Stimulated activated naive CD8-positive, alpha-beta T cell treated with anti-CD3 and anti-CD28 coated beads, Interleukin-15, amount 100 ng/mL, for 72 hours (primary cell): ENCODE measurements at regions not wholly inside any gene's neighbourhood (a gene's known extent, or its start where the extent isn't known, plus 50 kb on each side); places are given as distances from the start of the nearest gene placed in this dataset.
"Not testable (repeated sequence)": the region's sequence is repeated elsewhere in the genome, so short reads cannot be mapped to it uniquely, and the experiment has no call there.

Experiments used
- ATAC-seq: fragments of 150-1000 bp; cut with Tn5 transposase; 2 replicates; pipeline ENCODE4 v1.10.0; 2021; ENCODE audit warnings: mild to moderate bottlenecking, moderate library complexity
- DNase-seq, 2 donors: peaks; one replicate each; pipeline ENCODE4 v3.0.0; 2021 to 2022
- H3K27ac Mint-ChIP-seq, 2 donors: one replicate each; pipeline ENCODE4 v1.8.0; 2022; ENCODE audit warnings: mild to moderate bottlenecking in 2 of 2, mixed read lengths in 2 of 2, moderate library complexity in 2 of 2
- H3K27me3 Mint-ChIP-seq: one replicate; pipeline ENCODE4 v1.8.0; 2022; ENCODE audit warnings: mixed read lengths
- H3K4me1 Mint-ChIP-seq: one replicate; pipeline ENCODE4 v1.8.0; 2022; ENCODE audit warnings: mild to moderate bottlenecking, mixed read lengths
- H3K4me3 Mint-ChIP-seq, 2 donors: one replicate each; pipeline ENCODE4 v1.8.0; 2022; ENCODE audit warnings: mild to moderate bottlenecking in 2 of 2, mixed read lengths in 2 of 2, moderate library complexity in 1 of 2
- H3K9me3 Mint-ChIP-seq, 2 donors: one replicate each; pipeline ENCODE4 v1.8.0; 2022; ENCODE audit warnings: mixed read lengths in 2 of 2

DNA sequence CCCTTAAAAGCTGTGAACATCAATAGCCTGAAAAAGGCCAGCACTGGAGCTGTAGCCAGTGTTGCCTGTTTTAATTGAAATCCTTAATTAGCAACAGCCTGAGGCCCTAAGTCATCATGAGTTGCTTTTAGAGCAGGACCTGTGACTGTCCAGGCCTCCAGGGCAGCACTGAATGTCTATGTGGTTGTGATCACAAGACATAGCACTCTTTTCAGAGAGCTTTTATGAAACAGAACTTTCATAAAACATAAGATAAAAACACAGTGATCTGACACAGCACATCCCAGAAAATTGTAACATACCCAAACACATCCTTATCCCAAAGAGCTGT, 85.5 kb upstream of the MYO10 start:
- ATAC-seq: no peak
- no peak overlapping the region for H3K27ac Mint-ChIP-seq

DNA sequence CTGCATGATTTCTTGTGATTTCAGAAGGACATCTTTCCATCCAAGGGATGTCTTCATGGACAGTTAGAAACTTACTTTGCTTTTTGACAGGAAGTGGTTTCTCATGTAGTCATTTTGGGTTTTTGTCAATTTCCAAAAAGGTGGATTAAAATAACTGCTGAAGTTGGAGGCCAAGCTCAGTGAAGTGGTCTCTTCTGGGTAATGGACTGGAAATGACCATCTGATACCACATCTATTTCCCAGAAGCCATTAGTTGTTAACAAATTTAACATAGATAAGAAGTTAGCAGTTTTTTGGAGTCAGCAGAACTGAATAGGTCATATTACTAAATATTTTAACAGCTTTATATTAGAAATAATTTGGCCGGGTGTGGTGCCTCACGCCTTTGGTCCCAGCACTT, 86.2 kb upstream of the MYO10 start:
- DNase-seq (no peak), ATAC-seq (no peak)
- no peaks in the 10 kb centered on the region for H3K4me1 Mint-ChIP-seq
- H3K4me3 Mint-ChIP-seq: no peak overlapping the region
- H3K27ac Mint-ChIP-seq: no peak overlapping the region
- H3K9me3 Mint-ChIP-seq: no peaks in the 10 kb centered on the region
- no peaks in the 10 kb centered on the region for H3K27me3 Mint-ChIP-seq

More for the DNA sequence above, 85.5 kb upstream of the MYO10 start:
- no peaks in the 10 kb centered on the region for H3K27me3 Mint-ChIP-seq
- no peaks in the 10 kb centered on the region for H3K4me1 Mint-ChIP-seq
- DNase-seq: no peak
- no peaks in the 10 kb centered on the region for H3K9me3 Mint-ChIP-seq
- no peak overlapping the region for H3K4me3 Mint-ChIP-seq

DNA sequence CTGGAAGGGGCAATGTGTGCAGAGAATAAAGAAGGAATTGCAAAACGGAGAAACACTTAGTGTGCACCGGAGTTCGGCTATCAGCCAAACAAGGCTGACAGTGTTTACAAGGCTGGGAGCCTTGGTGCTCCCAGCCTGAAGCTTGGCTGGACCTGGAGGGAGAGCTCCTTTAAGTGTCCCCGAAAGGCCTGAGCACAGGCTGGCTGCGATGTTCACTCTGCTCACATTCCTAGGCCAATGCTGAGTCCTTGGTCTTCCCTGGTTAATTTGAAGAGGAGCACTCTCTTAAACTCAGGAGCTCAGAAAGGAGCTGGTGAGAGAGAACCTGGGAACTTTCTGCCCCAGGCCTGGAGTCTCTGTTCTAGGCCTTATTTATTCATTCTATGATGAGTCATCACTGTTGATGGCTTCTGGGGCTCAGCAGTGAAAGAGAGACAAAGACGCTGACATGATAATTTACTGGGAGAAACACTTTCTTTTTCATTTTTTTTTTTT, 88.6 kb upstream of the MYO10 start:
- DNase-seq (no peak), ATAC-seq (no peak)
- no peak overlapping the region for H3K4me3 Mint-ChIP-seq
- H3K27me3 Mint-ChIP-seq: no peaks in the 10 kb centered on the region
- H3K9me3 Mint-ChIP-seq: no peaks in the 10 kb centered on the region
- H3K4me1 Mint-ChIP-seq: no peaks in the 10 kb centered on the region
- H3K27ac Mint-ChIP-seq: no peak overlapping the region

DNA sequence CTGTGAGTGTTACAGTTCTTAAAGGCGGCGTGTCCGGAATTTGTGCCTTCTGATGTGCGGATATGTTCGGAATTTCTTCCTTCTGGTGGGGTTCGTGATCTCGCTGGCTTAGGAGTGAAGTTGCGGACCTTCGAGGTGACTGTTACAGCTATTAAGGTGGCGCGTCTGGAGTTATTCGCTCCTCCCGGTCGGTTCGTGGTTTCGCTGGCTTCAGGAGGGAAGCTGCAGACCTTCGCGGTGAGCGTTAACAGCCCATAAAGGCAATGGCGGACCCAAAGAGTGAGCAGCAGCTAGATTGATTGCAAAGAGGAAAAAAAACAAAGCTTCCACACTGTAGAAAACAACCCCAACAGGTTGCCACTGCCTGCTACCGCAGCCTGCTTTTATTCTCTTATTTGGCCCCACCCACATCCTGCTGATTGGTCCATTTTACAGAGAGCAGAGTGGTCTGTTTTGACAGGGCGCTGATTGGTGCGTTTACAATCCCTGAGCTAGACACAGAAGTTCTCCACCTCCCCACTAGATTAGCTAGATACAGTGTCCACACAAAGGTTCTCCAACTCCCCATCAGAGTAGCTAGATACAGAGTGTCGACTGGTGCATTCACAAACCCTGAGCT, 95.7 kb upstream of the MYO10 start:
- DNase-seq, H3K27ac Mint-ChIP-seq, H3K4me3 Mint-ChIP-seq, ATAC-seq, H3K9me3 Mint-ChIP-seq, H3K4me1 Mint-ChIP-seq, H3K27me3 Mint-ChIP-seq: not testable (repeated sequence)

DNA sequence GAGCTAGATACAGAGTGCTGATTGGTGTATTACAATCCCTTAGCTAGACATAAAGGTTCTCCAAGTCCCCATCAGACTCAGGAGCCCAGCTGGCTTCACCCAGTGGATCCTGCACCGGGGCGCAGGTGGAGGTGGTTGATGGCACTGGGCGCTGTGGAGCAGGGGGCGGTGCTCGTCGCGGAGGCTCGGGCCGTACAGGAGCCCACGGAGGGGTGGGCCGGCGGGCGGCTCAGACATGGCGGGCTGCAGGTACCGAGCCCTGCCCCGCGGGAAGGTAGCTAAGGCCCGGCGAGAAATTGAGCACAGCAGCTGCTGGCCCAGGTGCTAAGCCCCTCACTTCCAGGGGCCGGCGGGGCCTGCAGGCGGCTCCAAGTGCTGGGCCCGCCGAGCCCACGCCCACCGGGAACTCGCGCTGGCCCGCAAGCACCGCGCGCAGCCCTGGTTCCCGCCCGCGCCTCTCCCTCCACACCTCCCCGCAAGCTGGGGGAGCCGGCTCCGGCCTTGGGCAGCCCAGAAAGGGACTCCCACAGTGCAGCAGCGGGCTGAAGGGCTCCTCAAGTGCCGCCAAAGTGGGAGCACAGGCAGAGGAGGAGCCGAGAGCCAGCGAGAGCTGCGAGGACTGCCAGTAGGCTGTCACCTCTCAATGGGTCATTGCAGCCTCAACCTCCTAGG, 96.4 kb upstream of the MYO10 start:
- not testable (repeated sequence) for H3K27ac Mint-ChIP-seq, DNase-seq, H3K4me3 Mint-ChIP-seq, H3K9me3 Mint-ChIP-seq, ATAC-seq, H3K27me3 Mint-ChIP-seq, H3K4me1 Mint-ChIP-seq

DNA sequence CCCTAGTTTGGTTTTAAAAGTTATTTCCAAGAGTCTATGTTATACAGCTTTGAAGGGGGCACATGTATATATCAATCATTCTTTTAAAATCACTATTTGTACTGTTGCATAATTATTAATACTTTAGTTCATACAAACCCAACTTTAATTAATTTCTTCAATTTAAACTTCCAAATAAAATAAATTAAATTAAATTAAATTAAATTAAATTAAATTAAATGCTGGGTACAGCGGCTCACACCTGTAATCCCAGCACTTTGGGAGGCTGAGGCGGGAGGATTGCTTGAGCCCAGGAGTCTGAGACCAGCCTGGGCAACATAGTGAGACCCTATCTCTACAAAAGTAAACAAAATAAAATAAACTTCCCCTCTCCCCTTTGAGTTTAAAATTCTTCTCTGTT, 98.9 kb upstream of the MYO10 start:
- not testable (repeated sequence) for H3K27ac Mint-ChIP-seq, DNase-seq, H3K4me3 Mint-ChIP-seq, H3K27me3 Mint-ChIP-seq, ATAC-seq, H3K9me3 Mint-ChIP-seq, H3K4me1 Mint-ChIP-seq

DNA sequence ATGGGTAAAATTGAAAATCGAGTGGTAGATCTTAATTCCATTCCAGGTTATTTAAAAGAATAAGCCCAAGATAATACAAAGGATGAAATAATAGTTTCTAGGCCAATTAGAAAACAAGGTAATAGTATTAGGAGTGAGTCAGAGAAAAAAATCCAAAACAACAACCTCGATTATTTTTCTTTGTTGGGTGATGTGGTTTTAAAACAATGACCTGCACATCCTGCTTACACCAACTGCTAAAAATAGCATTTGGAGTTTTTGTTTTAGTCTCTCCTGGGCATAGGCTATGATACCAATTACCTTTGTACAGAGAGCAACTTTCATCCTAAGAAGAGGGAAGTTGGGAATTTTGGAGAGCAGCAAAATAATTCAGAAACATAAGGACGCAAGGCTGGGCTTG, 101.7 kb upstream of the MYO10 start:
- no peaks in the 10 kb centered on the region for H3K27me3 Mint-ChIP-seq
- no peak overlapping the region for H3K27ac Mint-ChIP-seq
- H3K4me3 Mint-ChIP-seq: no peak overlapping the region
- DNase-seq: no peak
- no peaks in the 10 kb centered on the region for H3K9me3 Mint-ChIP-seq
- H3K4me1 Mint-ChIP-seq: no peaks in the 10 kb centered on the region
- no peak for ATAC-seq

DNA sequence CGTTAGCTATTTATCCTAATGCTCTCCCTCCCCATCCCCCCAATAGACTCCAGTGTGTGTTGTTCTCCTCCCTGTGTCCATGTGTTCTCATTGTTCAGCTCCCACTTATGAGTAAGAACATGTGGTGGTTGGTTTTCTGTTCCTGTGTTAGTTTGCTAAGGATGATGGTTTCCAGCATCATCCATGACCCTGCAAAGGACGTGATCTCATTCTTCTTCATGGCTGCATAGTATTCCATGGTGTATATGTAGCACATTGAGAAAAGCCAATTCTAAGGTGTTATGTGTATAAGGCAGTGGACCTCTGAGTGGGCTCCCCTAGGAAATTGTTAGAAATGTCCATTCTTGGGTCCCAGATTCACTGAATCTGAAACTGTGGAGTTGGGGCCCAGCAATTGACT, 103.1 kb upstream of the MYO10 start:
- H3K4me1 Mint-ChIP-seq: no peaks in the 10 kb centered on the region
- DNase-seq (no peak), ATAC-seq (no peak)
- no peaks in the 10 kb centered on the region for H3K27me3 Mint-ChIP-seq
- H3K27ac Mint-ChIP-seq: no peak overlapping the region
- no peaks in the 10 kb centered on the region for H3K9me3 Mint-ChIP-seq
- H3K4me3 Mint-ChIP-seq: no peak overlapping the region

DNA sequence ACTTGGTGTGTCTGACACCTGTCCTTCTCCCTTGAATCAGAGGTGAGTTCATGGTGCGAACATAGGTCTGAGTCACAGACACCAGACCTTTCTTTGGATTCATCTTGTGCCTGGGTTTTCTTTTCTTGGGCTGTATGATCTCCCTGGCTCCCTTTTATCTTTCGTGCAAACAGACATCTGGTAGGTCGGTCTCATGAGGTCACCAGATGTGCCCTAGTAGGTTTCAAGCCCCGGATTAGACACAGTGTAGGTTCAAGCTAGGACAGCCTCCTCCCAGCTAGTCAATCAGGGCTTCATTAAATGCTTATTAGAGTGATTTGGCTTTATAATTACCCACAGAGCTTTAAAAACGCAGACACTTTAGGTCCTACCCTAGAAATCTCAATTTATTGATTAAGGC, 106.0 kb upstream of the MYO10 start:
- Mint-ChIP-seq H3K27me3 (no peaks in the 10 kb centered on the region), H3K27ac (no peak overlapping the region), H3K4me1 (no peaks in the 10 kb centered on the region), H3K4me3 (no peak overlapping the region), H3K9me3 (no peaks in the 10 kb centered on the region)
- ATAC-seq: no peak
- DNase-seq: no peak

DNA sequence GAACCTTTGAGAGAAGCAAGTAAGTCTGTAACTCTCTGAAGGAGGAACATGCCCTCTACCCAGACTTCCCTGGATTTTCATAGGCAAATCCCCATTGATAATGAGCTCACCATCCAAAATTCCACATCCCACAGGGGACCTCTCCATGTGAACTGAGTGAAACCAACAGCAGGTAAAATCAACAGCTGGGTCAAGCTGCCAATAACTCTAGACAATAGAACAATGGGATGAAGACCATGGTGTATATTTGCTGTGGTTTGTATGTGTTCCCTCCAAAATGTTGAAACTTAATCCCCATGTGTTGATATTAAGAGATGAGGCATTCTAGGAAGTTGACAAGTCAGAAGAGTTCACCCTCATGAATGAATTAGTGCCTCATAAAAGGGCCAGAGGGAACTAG, 110.2 kb upstream of the MYO10 start:
- Mint-ChIP-seq H3K4me3 (no peak overlapping the region), H3K27ac (no peak overlapping the region), H3K27me3 (no peaks in the 10 kb centered on the region), H3K4me1 (no peaks in the 10 kb centered on the region), H3K9me3 (no peaks in the 10 kb centered on the region)
- no peak for ATAC-seq
- no peak for DNase-seq

DNA sequence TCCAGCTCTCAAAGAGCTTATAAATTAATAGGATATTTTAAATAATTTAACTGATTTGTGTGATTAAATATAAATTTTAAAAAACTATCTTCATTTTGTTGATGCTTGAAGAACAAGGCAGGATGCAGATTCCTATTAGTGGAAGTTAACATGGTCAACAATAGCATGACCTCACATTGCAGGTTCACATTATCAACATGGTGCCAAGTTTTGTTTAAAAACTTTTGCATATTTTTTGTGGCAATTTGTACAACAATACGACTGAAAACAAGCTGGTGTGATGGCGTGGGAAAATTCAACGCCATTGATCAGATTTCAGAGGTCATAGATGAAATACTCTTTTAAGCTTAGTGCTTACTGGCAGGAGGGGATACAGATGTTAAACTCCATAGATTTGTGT, 114.1 kb upstream of the MYO10 start:
- no peak overlapping the region for H3K27ac Mint-ChIP-seq
- no peak for ATAC-seq
- H3K9me3 Mint-ChIP-seq: no peaks in the 10 kb centered on the region
- DNase-seq: no peak
- H3K27me3 Mint-ChIP-seq: no peaks in the 10 kb centered on the region
- no peaks in the 10 kb centered on the region for H3K4me1 Mint-ChIP-seq
- no peak overlapping the region for H3K4me3 Mint-ChIP-seq

DNA sequence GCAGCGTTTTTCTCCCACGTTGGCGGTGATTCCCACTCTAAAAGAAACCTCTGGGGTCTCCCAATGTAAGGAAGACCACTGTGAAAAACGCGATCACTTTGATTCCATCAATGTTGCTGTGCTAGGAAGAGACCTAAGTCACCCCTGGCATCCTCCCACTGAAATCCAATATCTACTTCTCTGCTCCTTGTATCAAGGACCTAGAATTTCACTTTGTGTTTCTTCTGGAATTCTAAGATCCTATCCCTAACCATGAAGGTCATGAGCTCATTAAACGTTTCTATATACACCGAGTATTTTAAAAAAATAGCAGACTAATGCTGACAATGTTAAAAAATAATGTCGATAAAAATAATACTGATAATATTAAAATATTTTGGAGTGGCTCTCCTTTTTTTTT, 118.8 kb upstream of the MYO10 start:
- DNase-seq (no peak), ATAC-seq (no peak)
- H3K27me3 Mint-ChIP-seq: no peaks in the 10 kb centered on the region
- H3K9me3 Mint-ChIP-seq: no peaks in the 10 kb centered on the region
- no peak overlapping the region for H3K4me3 Mint-ChIP-seq
- H3K4me1 Mint-ChIP-seq: no peaks in the 10 kb centered on the region
- no peak overlapping the region for H3K27ac Mint-ChIP-seq

DNA sequence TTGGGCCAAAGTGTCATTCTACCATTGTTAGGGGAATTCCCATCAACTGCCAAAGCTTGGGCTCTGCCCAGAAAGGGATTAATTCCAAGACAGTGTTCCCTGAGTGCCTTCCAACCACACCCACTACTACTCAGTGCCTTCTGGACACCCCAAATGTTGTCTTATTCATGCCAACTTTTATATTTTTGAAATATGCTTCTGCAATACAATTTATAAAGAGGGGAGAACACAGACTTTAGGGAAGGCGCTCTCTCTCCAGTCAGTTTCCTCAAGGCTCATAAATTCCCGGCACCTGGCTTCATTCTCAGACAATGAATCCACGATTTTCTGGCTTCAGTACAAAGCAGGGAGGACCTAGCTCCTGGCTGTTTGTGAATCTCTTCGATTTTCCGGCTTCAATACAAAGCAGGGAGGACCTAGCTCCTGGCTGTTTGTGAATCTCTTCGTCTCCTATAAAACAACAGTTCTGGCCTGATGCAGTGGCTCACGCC, 120.1 kb upstream of the MYO10 start:
- no peak overlapping the region for H3K4me3 Mint-ChIP-seq
- DNase-seq (no peak), ATAC-seq (no peak)
- H3K4me1 Mint-ChIP-seq: no peaks in the 10 kb centered on the region
- no peaks in the 10 kb centered on the region for H3K27me3 Mint-ChIP-seq
- H3K9me3 Mint-ChIP-seq: no peaks in the 10 kb centered on the region
- H3K27ac Mint-ChIP-seq: no peak overlapping the region

DNA sequence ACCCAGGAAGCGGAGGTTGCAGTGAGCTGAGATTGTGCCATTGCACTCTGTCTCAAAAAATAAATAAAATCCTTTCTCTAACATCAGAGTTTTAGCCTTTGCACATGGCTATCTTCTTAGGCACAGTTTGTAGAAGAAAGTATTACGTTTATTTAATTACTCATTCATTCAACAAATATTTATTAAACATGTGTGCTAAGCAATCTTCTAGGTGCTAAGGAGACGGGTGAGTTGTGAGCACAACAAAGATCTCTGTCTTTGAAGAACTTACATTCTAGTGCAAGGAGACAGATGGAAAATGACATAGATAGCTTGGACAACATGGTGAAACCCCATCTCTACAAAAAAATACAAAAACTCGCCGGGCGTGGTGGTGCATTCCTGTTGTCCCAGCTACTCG, 122.3 kb upstream of the MYO10 start:
- H3K27ac Mint-ChIP-seq: no peak overlapping the region
- ATAC-seq: no peak
- no peak for DNase-seq
- H3K27me3 Mint-ChIP-seq: no peaks in the 10 kb centered on the region
- no peaks in the 10 kb centered on the region for H3K4me1 Mint-ChIP-seq
- no peaks in the 10 kb centered on the region for H3K9me3 Mint-ChIP-seq
- no peak overlapping the region for H3K4me3 Mint-ChIP-seq

DNA sequence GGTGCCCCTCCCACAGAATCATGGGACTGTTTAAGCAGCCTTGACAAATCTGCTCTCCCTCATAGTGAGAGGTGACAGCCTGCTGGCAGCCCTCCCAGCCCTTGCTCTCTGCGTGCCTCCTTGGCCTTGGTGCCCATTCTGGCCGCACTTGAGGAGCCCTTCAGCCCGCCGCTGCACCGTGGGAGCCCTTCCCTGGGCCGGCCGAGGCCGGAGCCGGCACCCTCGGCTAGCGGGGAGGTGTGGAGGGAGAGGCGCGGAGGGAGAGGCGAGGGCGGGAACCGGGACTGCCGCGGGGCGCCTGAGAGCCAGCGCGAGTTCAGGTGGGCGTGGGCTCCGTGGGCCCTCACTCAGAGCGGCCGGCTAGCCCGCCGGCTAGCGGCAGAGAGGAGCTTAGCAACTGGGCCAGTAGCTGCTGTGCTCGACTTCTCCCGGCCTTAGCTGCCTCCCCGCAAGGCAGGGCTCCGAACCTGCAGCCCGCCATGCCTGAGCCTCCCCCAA, 125.9 kb upstream of the MYO10 start:
- DNase-seq (no peak), ATAC-seq (no peak)
- H3K27ac Mint-ChIP-seq: no peak overlapping the region
- H3K27me3 Mint-ChIP-seq: no peaks in the 10 kb centered on the region
- no peaks in the 10 kb centered on the region for H3K4me1 Mint-ChIP-seq
- H3K4me3 Mint-ChIP-seq: no peak overlapping the region
- H3K9me3 Mint-ChIP-seq: no peaks in the 10 kb centered on the region

DNA sequence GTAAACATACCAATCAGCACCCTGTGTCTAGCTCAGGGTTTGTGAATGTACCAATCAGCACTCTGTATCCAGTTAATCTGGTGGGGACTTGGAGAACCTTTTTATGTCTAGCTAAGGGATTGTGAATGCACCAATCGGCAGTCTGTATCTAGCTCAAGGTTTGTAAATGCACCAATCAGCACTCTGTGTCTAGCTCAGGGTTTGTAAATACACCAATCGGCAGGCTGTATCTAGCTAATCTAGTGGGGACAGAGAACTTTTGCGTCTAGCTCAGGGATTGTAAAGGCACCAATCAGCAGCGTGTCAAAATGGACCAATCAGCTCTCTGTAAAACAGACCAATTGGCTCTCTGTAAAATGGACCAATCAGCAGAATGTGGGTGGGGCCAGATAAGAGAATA, 126.7 kb upstream of the MYO10 start:
- not testable (repeated sequence) for H3K27ac Mint-ChIP-seq, H3K4me3 Mint-ChIP-seq, H3K4me1 Mint-ChIP-seq, H3K9me3 Mint-ChIP-seq, H3K27me3 Mint-ChIP-seq, ATAC-seq, DNase-seq

DNA sequence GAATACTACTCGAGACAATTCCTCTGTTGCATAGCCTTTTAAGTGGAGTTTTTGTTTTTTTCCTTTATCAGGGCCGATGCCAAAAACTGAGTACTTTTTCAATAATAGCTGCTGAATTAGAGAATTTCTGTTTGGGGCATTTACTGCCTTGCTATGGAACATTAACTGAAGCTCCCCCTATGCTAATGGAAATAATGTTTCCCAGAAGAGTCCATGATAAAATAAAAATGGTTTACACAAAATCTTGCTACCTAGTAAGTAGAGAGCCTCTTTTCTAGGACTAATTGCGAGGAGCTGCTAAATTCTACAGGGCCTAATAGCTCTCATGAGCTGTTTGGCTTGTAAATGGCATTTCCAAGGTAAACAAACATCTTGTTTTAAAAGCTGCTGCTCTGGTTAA, 128.2 kb upstream of the MYO10 start:
- Mint-ChIP-seq H3K9me3 (no peaks in the 10 kb centered on the region), H3K4me1 (no peaks in the 10 kb centered on the region), H3K27me3 (no peaks in the 10 kb centered on the region), H3K4me3 (no peak overlapping the region), H3K27ac (no peak overlapping the region)
- no peak for DNase-seq
- no peak for ATAC-seq
